ENCODE measurements at regions not wholly inside any gene's neighbourhood (a gene's known extent, or its start where the extent isn't known, plus 50 kb on each side); places are given as distances from the start of the nearest gene placed in this dataset.

GRCh38 chr12:31215518-31216232 lies 110.3 kb downstream of the SINHCAF start:
- TF ChIP-seq CTCF (IDR thresholded peaks at IDR 0.05) (no peak), ZFX (IDR thresholded peaks at IDR 0.05; ENCODE audit: borderline replicate concordance) (no peak)
- no peak overlapping the region for H3K27ac ChIP-seq

- no peak overlapping the region for H3K27ac ChIP-seq
- TF ChIP-seq ZFX (IDR thresholded peaks at IDR 0.05; ENCODE audit: borderline replicate concordance): no peak
- no peak for TF ChIP-seq CTCF (IDR thresholded peaks at IDR 0.05)
Measured at GRCh38 chr12:31216479-31216878, 109.5 kb downstream of the SINHCAF start.

- no peak overlapping the region for H3K27ac ChIP-seq
- no peak for TF ChIP-seq ZFX (IDR thresholded peaks at IDR 0.05; ENCODE audit: borderline replicate concordance)
- TF ChIP-seq CTCF (IDR thresholded peaks at IDR 0.05): no peak
Measured at GRCh38 chr12:31217356-31218130, 108.4 kb downstream of the SINHCAF start.

- H3K27ac ChIP-seq: no peak overlapping the region
- TF ChIP-seq CTCF (IDR thresholded peaks at IDR 0.05) (no peak), ZFX (IDR thresholded peaks at IDR 0.05; ENCODE audit: borderline replicate concordance) (no peak)
Measured at GRCh38 chr12:31218203-31219025, 107.5 kb downstream of the SINHCAF start.

GRCh38 chr12:31219521-31219920 lies 106.4 kb downstream of the SINHCAF start:
- no peak overlapping the region for H3K27ac ChIP-seq
- TF ChIP-seq CTCF (IDR thresholded peaks at IDR 0.05) (no peak), ZFX (IDR thresholded peaks at IDR 0.05; ENCODE audit: borderline replicate concordance) (no peak)

- TF ChIP-seq CTCF (IDR thresholded peaks at IDR 0.05) (no peak), ZFX (IDR thresholded peaks at IDR 0.05; ENCODE audit: borderline replicate concordance) (no peak)
- H3K27ac ChIP-seq: no peak overlapping the region
Measured at GRCh38 chr12:31220061-31220460, 105.9 kb downstream of the SINHCAF start.

Data from 22Rv1 (cell line).